HL-60 (cell line): ENCODE measurements at regions not wholly inside any gene's neighbourhood (a gene's known extent, or its start where the extent isn't known, plus 50 kb on each side); places are given as distances from the start of the nearest gene placed in this dataset.

Experiments used
- DNase-seq, 2 experiments: peaks; one replicate each; pipeline ENCODE4 v3.0.0-alpha.2; 2010 to 2020; ENCODE audit warnings: low read depth in 1 of 2, low spot score in 1 of 2
- H3K27ac ChIP-seq: fragments of 250-450 bp; sonication (Bioruptor Pico); replicated peaks from 2 replicates; pipeline ENCODE4 v1.5.1; 2020; ENCODE audit warnings: mild to moderate bottlenecking, moderate library complexity
- H3K27me3 ChIP-seq: fragments of 250-450 bp; sonication (Bioruptor Pico); 2 replicates; pipeline ENCODE4 v1.5.1; 2021; ENCODE audit warnings: mild to moderate bottlenecking, moderate library complexity; ENCODE audit not compliant: insufficient read depth, poor library complexity, severe bottlenecking
- H3K4me3 ChIP-seq: replicated peaks from 2 replicates; pipeline ENCODE4 v1.5.1; 2011; ENCODE audit warnings: mild to moderate bottlenecking, control low read depth, low read length; ENCODE audit not compliant: insufficient read depth
- CTCF ChIP-seq: IDR thresholded peaks from one replicate; pipeline ENCODE4 v1.5.1; 2011; ENCODE audit warnings: low read length, control low read depth, inconsistent platforms; ENCODE audit not compliant: insufficient read depth
- GABPA ChIP-seq: IDR thresholded peaks from 2 replicates; pipeline ENCODE4 v1.6.1; 2012; ENCODE audit warnings: low read depth
- POLR2AphosphoS5 ChIP-seq: IDR thresholded peaks from 2 replicates; pipeline ENCODE4 v1.6.1; 2012; ENCODE audit warnings: low read depth
- SPI1 ChIP-seq: IDR thresholded peaks from 2 replicates; pipeline ENCODE4 v1.6.1; 2012; ENCODE audit warnings: low read depth, mild to moderate bottlenecking, borderline replicate concordance
- TF ChIP-seq, protein P1 (sequence below): IDR thresholded peaks from 2 replicates; pipeline ENCODE4 v1.6.1; 2012; ENCODE audit warnings: low read depth; ENCODE audit not compliant: insufficient replicate concordance

GRCh38 chr5:173829826-173830225 is 58.3 kb upstream of the CPEB4 start:
- Histone ChIP-seq H3K27me3 (no peaks in the 10 kb centered on the region), H3K27ac (no peak overlapping the region), H3K4me3 (no peak overlapping the region)
- TF ChIP-seq POLR2AphosphoS5 (no peak), CTCF (no peak), GABPA (no peak), SPI1 (no peak)
- TF ChIP-seq, protein P1, sequence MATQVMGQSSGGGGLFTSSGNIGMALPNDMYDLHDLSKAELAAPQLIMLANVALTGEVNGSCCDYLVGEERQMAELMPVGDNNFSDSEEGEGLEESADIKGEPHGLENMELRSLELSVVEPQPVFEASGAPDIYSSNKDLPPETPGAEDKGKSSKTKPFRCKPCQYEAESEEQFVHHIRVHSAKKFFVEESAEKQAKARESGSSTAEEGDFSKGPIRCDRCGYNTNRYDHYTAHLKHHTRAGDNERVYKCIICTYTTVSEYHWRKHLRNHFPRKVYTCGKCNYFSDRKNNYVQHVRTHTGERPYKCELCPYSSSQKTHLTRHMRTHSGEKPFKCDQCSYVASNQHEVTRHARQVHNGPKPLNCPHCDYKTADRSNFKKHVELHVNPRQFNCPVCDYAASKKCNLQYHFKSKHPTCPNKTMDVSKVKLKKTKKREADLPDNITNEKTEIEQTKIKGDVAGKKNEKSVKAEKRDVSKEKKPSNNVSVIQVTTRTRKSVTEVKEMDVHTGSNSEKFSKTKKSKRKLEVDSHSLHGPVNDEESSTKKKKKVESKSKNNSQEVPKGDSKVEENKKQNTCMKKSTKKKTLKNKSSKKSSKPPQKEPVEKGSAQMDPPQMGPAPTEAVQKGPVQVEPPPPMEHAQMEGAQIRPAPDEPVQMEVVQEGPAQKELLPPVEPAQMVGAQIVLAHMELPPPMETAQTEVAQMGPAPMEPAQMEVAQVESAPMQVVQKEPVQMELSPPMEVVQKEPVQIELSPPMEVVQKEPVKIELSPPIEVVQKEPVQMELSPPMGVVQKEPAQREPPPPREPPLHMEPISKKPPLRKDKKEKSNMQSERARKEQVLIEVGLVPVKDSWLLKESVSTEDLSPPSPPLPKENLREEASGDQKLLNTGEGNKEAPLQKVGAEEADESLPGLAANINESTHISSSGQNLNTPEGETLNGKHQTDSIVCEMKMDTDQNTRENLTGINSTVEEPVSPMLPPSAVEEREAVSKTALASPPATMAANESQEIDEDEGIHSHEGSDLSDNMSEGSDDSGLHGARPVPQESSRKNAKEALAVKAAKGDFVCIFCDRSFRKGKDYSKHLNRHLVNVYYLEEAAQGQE, result no peak
- no peak for DNase-seq

GRCh38 chr5:173830421-173830820 is 57.7 kb upstream of the CPEB4 start:
- TF ChIP-seq SPI1 (no peak), POLR2AphosphoS5 (no peak), CTCF (no peak), GABPA (no peak)
- TF ChIP-seq, protein P1, result no peak
- Histone ChIP-seq H3K27ac (no peak overlapping the region), H3K4me3 (no peak overlapping the region), H3K27me3 (no peaks in the 10 kb centered on the region)
- DNase-seq, result no peak

GRCh38 chr5:173831196-173831914 is 56.8 kb upstream of the CPEB4 start:
- no peak for DNase-seq
- no peak overlapping the region for H3K4me3 ChIP-seq
- no peak overlapping the region for H3K27ac ChIP-seq
- TF ChIP-seq, protein P1, result no peak
- TF ChIP-seq GABPA, result no peak
- no peak for TF ChIP-seq POLR2AphosphoS5
- TF ChIP-seq CTCF, result no peak
- no peak for TF ChIP-seq SPI1
- no peaks in the 10 kb centered on the region for H3K27me3 ChIP-seq
